Mammary epithelial cell (primary cell): ENCODE measurements at regions not wholly inside any gene's neighbourhood (a gene's known extent, or its start where the extent isn't known, plus 50 kb on each side); places are given as distances from the start of the nearest gene placed in this dataset.

Experiments used
- CTCF ChIP-seq, 2 donors: IDR thresholded peaks in 1 of 2; conservative IDR thresholded peaks in 1 of 2; 2 replicates each; pipeline ENCODE4 v1.5.1; 2011 to 2012; ENCODE audit warnings: inconsistent platforms in 2 of 2, low read length in 2 of 2, mild to moderate bottlenecking in 2 of 2, control low read depth in 1 of 2, low read depth in 1 of 2; ENCODE audit not compliant: insufficient read depth in 1 of 2; ENCODE audit errors: extremely low read depth in 1 of 2
- EZH2 ChIP-seq: IDR thresholded peaks from 2 replicates; pipeline ENCODE4 v1.6.1; 2012; ENCODE audit warnings: low read length, inconsistent platforms, borderline replicate concordance

GRCh38 chr3:4079339-4080195 lies 223.6 kb upstream of the SETMAR start:
- TF ChIP-seq CTCF (conservative IDR thresholded peaks at IDR 0.05 in 1 of 2, IDR thresholded peaks at IDR 0.05 in 1 of 2; ENCODE audit: extremely low read depth in 1 of 2, insufficient read depth in 1 of 2, low read depth in 1 of 2, low read length in 2 of 2), result no peak
- TF ChIP-seq EZH2, result no peak
